Lung (tissue), 11 donors: ENCODE measurements at regions not wholly inside any gene's neighbourhood (a gene's known extent, or its start where the extent isn't known, plus 50 kb on each side); places are given as distances from the start of the nearest gene placed in this dataset.
A peak's percentile ranks its signal among the peaks of the same experiment; 100 is the strongest.

ENCODE experiments used
- ATAC-seq: fragments of 200-7000 bp; cut with Tn5 transposase; one replicate; pipeline ENCODE4 v1.9.1; 2020; ENCODE audit warnings: moderate number of reproducible peaks; ENCODE audit not compliant: insufficient read depth, low FRiP score
- DNase-seq, 3 donors: peaks; one replicate each; pipeline ENCODE4 v3.0.0-alpha.2; 2013 to 2017
- H3K27ac ChIP-seq, 2 donors: one replicate each; pipeline ENCODE4 v1.5.1; 2013; ENCODE audit warnings: mild to moderate bottlenecking in 2 of 2, moderate library complexity in 2 of 2, control low read depth in 1 of 2, inconsistent platforms in 1 of 2, low read depth in 1 of 2, low read length in 1 of 2
- H3K27me3 ChIP-seq, 3 donors: one replicate each; pipeline ENCODE4 v1.5.1; 2013; ENCODE audit warnings: low read length in 2 of 3; ENCODE audit not compliant: control insufficient read depth in 3 of 3, insufficient read depth in 3 of 3
- H3K36me3 ChIP-seq, 4 donors: one replicate each; pipeline ENCODE4 v1.5.1; 2013; ENCODE audit warnings: low read length in 4 of 4, mild to moderate bottlenecking in 1 of 4, moderate library complexity in 1 of 4; ENCODE audit not compliant: control insufficient read depth in 4 of 4, insufficient read depth in 4 of 4
- H3K4me1 ChIP-seq, 5 donors: one replicate each; pipeline ENCODE4 v1.5.1; 2013; ENCODE audit warnings: low read length in 5 of 5, mild to moderate bottlenecking in 2 of 5, moderate library complexity in 1 of 5; ENCODE audit not compliant: control insufficient read depth in 5 of 5, insufficient read depth in 5 of 5
- H3K4me3 ChIP-seq: one replicate; pipeline ENCODE4 v1.5.1; 2013; ENCODE audit warnings: mild to moderate bottlenecking, control low read depth, moderate library complexity
- H3K9ac ChIP-seq, 2 donors: one replicate each; pipeline ENCODE4 v1.5.1; 2013; ENCODE audit warnings: low read length in 2 of 2, control low read depth in 1 of 2; ENCODE audit not compliant: insufficient read depth in 1 of 2
- H3K9me3 ChIP-seq, 4 donors: one replicate each; pipeline ENCODE4 v1.5.1; 2013; ENCODE audit warnings: low read length in 3 of 4, mild to moderate bottlenecking in 1 of 4, moderate library complexity in 1 of 4; ENCODE audit not compliant: control insufficient read depth in 4 of 4, insufficient read depth in 3 of 4
- WGBS, 2 donors: extraction: QIAGEN DNeasy Blood & Tissue Kit; methylation state at CpG; one replicate each; pipeline ENCODE4 v1.1.7; 2013; 5-methylcytosine and 5-hydroxymethylcytosine counted together
- TF ChIP-seq, protein P1 (sequence below): IDR thresholded peaks from 2 replicates; pipeline ENCODE4 v1.5.1; 2012; ENCODE audit warnings: mild to moderate bottlenecking; ENCODE audit errors: control extremely low read depth, extremely low read depth
- donor health status: control.
- donor health status: control.
- donor health status: Bipolar disorder and iron deficiency.
- donor health status: healthy.
- donor health status: DM: yes; HTN: yes; CAD: no.

DNA sequence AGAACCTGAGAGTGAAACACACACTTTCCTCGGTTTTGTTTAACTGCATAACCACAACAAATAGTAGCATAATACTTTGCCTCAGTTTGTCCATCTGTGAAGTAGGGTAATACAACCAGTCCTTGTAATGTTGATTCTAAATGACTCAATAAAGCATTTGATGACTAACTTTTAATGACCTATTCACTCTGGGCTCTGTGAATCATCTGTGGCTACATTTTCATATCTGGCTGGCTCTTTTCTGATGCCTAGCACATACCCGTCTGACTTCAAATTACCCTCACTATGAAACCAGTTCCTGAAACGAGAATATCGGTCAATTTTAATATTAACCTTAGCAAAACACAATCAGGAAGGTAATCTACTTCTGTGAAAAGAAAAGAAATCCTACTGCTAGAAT lies 151.0 kb downstream of the SH2D1A start:
- DNase-seq (no peak), ATAC-seq (no peak)
- H3K4me1 ChIP-seq = peaks cover 0 to 13% (median 0%) of the 10 kb centered on the region in 5 donors
- H3K9me3 ChIP-seq = no peaks in the 10 kb centered on the region
- peaks cover 0 to 3% (median 0%) of the 10 kb centered on the region in 3 donors for H3K27me3 ChIP-seq
- H3K9ac ChIP-seq = no peak overlapping the region
- TF ChIP-seq, protein P1, sequence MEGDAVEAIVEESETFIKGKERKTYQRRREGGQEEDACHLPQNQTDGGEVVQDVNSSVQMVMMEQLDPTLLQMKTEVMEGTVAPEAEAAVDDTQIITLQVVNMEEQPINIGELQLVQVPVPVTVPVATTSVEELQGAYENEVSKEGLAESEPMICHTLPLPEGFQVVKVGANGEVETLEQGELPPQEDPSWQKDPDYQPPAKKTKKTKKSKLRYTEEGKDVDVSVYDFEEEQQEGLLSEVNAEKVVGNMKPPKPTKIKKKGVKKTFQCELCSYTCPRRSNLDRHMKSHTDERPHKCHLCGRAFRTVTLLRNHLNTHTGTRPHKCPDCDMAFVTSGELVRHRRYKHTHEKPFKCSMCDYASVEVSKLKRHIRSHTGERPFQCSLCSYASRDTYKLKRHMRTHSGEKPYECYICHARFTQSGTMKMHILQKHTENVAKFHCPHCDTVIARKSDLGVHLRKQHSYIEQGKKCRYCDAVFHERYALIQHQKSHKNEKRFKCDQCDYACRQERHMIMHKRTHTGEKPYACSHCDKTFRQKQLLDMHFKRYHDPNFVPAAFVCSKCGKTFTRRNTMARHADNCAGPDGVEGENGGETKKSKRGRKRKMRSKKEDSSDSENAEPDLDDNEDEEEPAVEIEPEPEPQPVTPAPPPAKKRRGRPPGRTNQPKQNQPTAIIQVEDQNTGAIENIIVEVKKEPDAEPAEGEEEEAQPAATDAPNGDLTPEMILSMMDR = no peak
- no peaks in the 10 kb centered on the region for H3K36me3 ChIP-seq
- 77 to 94% methylated on average over 4 of the region's 4 CpGs for WGBS, 2 donors
- no peak overlapping the region for H3K4me3 ChIP-seq
- no peak overlapping the region for H3K27ac ChIP-seq

- Histone ChIP-seq H3K4me1 (peaks cover 0 to 13% (median 0%) of the 10 kb centered on the region in 5 donors), H3K27me3 (no peaks in the 10 kb centered on the region), H3K9ac (no peak overlapping the region), H3K36me3 (no peaks in the 10 kb centered on the region), H3K4me3 (no peak overlapping the region), H3K9me3 (no peaks in the 10 kb centered on the region), H3K27ac (no peak overlapping the region)
- TF ChIP-seq, protein P1 = no peak
- ATAC-seq (no peak), DNase-seq (peak in 2 of 3 donors; percentile 25 to 52)
- 45 to 47% methylated on average over 5 of the region's 5 CpGs for WGBS, 2 donors
These were observed 155.2 kb downstream of the SH2D1A start for GRCh38 chrX:124501586-124501985.

- Histone ChIP-seq H3K9ac (no peak overlapping the region), H3K27me3 (peaks cover 0 to under 1% (median 0%) of the 10 kb centered on the region in 3 donors), H3K36me3 (no peaks in the 10 kb centered on the region), H3K9me3 (peaks cover 0 to 2% (median 0%) of the 10 kb centered on the region in 4 donors), H3K4me1 (peaks cover 0 to 13% (median 0%) of the 10 kb centered on the region in 5 donors), H3K4me3 (no peak overlapping the region), H3K27ac (no peak overlapping the region)
- 38 to 39% methylated on average over 2 of the region's 2 CpGs for WGBS, 2 donors
- DNase-seq = peak; percentile 30 to 55 (median 47)
- no peak for ATAC-seq
- TF ChIP-seq, protein P1 = no peak
These were observed 155.8 kb downstream of the SH2D1A start for GRCh38 chrX:124502166-124502565.

GRCh38 chrX:124502599-124502998 lies 156.2 kb downstream of the SH2D1A start:
- H3K9ac ChIP-seq = no peak overlapping the region
- H3K36me3 ChIP-seq = no peaks in the 10 kb centered on the region
- WGBS, 2 donors = 86 to 92% methylated on average over 3 of the region's 3 CpGs
- DNase-seq (no peak), ATAC-seq (no peak)
- H3K4me1 ChIP-seq = peaks cover 0 to 13% (median 0%) of the 10 kb centered on the region in 5 donors
- no peak overlapping the region for H3K27ac ChIP-seq
- H3K9me3 ChIP-seq = peaks cover 0 to 2% (median 0%) of the 10 kb centered on the region in 4 donors
- no peak overlapping the region for H3K4me3 ChIP-seq
- TF ChIP-seq, protein P1 = no peak
- H3K27me3 ChIP-seq = peaks cover 0 to 5% (median 0%) of the 10 kb centered on the region in 3 donors
